Midbrain (tissue), 1 donor: ENCODE measurements at regions not wholly inside any gene's neighbourhood (a gene's known extent, or its start where the extent isn't known, plus 50 kb on each side); places are given as distances from the start of the nearest gene placed in this dataset.
"Not testable (repeated sequence)": the region's sequence is repeated elsewhere in the genome, so short reads cannot be mapped to it uniquely, and the experiment has no call there.

ENCODE experiments used
- DNase-seq: peaks from one replicate; lab custom pipeline; 2025; lab: John Stamatoyannopoulos, UW

DNA sequence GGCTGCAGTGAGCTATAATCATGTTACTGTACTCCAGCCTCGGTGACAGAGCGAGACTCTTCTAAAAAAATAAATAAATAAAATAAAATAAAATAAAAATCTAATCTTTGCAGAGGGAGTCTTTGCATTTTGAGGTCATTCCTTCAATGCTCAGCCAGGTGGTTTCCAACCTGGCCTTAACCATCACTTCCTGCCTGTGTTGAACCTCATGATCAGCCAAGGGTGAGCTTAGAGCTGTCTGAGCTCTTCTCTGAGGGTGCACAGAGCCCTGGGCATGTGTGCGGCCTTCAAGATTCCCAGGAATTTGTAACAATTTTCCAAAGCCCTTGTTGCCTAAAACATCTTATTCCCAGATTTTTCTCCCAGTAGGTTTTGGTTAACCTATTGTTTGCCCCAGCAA, 94.3 kb downstream of the KCNJ12 start:
- DNase-seq = not testable (repeated sequence)

GRCh38 chr17:21470861-21471260, 94.7 kb downstream of the KCNJ12 start:
- DNase-seq = no peak

DNA sequence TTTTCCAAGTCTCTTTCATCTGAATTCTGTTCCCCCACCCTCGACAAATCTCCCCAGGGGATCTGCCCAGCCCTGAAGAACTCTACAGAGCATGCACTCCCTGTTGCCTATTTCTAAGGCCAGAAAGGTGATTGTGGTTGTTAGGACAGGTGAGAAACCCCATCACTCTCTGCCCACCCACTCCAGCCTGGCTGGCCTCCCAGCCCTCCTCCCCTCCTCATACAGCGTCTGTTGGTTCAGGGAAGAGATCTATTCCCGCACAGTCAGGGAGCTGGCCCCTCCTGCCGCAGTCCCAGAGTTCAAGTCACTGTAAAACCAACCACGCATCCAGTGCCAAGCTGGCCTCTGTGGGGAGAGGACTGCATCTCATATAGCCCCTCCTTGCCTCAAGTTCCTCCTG, 98.7 kb downstream of the KCNJ12 start:
- no peak for DNase-seq

DNA sequence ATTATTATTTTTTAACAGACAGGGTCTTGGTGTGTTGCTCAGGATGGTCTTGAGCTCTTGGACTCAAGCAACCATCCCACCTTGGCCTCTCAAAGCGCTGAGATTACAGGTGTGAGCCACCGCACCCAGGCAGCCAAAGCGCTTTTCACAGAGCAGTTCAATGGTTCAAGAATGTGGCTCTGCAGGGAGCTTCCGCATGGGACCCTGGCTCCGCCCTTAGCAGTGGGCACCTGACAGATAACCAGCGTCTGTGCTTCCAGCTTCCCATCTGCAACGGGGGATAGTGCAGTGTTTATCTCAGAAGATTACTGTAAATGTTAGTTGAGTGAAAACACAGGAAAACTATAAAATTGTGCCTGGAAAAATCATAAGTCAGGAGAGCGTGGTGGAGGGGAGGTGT, 99.4 kb downstream of the KCNJ12 start:
- no peak for DNase-seq

DNA sequence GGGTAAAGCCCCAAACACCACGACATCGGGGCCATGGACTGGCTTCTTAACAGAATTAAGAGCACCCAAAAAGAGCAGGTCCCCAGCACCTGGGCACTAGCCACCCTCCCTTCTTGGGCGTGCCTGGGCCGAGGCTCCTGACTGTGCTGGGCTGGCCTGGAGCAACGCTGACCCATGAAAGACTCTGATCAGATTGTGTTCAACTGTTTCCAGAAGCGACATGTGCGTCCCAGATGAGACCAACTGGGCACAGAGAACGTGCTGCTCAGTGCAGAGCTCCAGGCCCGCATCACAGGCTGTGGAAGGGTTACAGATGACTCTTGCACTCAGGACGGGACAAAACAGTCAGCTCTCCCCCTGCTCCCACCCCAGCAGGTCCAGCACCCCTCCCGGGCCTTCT, 100.7 kb downstream of the KCNJ12 start:
- no peak for DNase-seq

- no peak for DNase-seq
Measured at GRCh38 chr17:21482189-21482865, 106.2 kb downstream of the KCNJ12 start.

GRCh38 chr17:21488043-21488442, 111.9 kb downstream of the KCNJ12 start:
- DNase-seq = not testable (repeated sequence)

GRCh38 chr17:21493993-21494392, 117.8 kb downstream of the KCNJ12 start:
- no peak for DNase-seq

DNA sequence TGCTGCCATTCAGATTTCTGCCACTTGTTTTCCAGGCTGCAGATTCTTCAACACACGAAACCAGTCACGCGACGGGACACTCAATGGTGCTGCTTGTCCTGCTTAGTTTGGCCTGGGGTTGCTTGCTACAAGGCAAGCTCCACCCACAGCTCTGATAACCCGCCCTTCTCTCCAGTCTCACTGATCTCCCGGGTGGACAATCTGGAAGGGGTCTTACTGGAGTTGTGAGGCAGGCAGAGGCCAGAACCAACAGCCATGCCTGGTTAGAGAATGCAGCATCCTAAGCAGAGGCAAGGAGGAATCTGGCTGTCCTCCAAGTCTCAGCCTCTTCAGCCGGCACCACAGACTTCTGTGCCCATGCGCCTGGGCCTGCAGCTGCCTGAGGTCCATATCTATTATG, 119.1 kb downstream of the KCNJ12 start:
- peak; percentile 13 for DNase-seq

- DNase-seq = no peak
Measured at GRCh38 chr17:21500064-21500463, 123.9 kb downstream of the KCNJ12 start.

GRCh38 chr17:21501927-21502700, 126.0 kb downstream of the KCNJ12 start:
- DNase-seq = not testable (repeated sequence)

DNA sequence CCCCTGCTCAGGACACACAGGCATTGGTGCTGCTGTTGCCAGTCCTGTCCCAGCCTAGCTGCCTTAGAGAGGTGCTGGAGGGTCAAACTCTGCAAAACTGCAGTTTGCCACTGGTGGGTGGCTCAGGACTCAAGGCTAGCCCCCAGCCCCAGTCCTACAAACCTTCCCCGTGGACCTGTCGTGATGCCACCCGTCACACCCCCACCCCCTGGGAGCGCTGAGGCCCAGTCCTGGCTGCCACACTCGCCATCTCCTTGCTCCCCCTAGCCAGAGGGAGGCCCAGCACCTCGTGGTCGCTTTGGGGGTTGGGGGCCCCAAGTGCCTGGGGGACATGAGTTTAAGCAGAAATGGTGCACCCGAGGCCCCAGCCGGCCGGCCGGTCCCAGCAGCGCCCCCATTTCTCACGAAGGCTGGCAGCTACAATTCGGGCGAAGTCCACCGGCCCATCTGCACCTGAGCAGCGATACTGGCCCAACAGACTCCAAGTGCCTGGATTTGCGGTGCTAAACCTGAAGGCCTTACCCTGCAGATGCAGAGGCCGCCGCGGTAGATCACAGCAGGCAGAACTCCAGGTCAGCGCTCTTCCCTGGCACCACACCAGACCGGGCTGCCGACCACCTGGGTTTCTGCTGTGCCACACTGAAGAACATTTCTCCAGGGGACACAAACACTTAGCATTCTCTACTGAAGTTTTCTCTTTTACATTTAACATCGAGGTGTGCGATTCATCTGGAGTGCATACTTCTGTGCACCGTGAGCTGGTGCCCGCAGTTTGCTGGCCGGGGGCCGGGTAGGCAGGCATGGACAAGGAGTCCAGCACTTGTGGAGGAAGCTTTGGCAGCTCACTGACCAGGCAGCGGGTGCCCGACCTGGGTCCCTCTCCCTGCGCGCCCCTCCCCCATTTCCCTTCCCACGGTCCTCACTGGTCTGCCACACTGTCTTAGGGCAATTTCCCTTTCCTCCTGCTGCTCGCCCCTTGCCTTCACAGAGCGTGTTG, 130.0 kb downstream of the KCNJ12 start:
- DNase-seq = no peak

GRCh38 chr17:21507806-21508205, 131.6 kb downstream of the KCNJ12 start:
- not testable (repeated sequence) for DNase-seq

- DNase-seq = no peak
Measured at GRCh38 chr17:21508211-21508610, 132.1 kb downstream of the KCNJ12 start.

DNA sequence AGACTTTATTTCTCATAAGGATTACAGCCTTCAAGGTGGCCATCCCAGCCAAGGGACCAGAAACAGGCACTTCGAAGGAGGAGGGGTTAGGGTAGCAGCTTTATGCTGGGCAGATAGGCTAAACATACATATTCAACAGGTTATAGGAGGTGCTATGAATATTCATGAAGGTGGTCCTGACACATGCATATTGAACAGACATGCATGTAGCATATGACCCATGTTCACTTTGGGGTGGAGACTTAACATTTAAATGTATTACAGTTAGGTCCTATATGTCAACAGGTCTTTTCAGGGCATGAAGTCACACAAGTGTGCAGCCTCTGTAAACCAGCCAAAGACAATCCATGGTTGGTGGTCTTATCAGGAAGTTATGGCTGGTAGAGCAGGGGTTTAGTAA, 133.2 kb downstream of the KCNJ12 start:
- DNase-seq = not testable (repeated sequence)

- no peak for DNase-seq
Measured at GRCh38 chr17:21510686-21511362, 134.7 kb downstream of the KCNJ12 start.

- DNase-seq = peak; percentile 85
Measured at GRCh38 chr17:21511363-21512195, 135.4 kb downstream of the KCNJ12 start.

DNA sequence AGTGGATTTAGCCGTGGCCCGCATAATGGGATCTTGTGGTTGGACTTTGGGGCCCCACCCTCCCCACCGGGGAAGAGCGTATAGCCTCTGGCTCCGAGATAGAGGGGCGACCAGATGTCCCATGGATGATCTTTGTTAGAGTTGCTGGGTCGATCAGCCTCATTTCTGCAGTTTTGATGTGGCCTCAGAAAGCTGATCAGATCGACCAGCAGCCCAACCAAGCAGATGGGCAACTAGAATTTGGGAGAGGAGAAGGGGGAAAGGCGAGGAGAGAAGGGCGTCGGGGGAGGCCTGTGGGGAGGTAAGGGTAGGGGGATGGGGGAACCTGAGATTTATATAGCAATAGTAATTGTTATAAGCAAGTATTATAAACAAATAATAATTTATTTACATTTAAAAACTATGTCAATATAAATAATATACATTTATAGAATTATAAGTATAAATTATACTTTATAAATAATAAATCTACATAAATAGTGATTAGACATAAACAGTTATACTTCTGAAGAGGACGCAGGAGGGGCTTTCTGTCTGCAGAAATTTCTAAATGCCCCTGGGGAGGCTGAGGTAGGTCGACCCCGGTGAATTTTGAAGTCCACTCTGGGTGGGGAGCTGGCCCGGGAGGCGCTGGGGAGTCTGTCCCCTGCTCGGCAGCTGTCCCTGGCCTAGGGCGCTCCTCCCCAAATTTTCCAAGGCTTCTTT, 136.3 kb downstream of the KCNJ12 start:
- DNase-seq = no peak

- DNase-seq = peak; percentile 75
Measured at GRCh38 chr17:21513012-21513570, 136.9 kb downstream of the KCNJ12 start.

GRCh38 chr17:21514567-21514966, 138.4 kb downstream of the KCNJ12 start:
- DNase-seq = not testable (repeated sequence)
